ENCODE measurements at regions not wholly inside any gene's neighbourhood (a gene's known extent, or its start where the extent isn't known, plus 50 kb on each side); places are given as distances from the start of the nearest gene placed in this dataset.
"Not testable (repeated sequence)": the region's sequence is repeated elsewhere in the genome, so short reads cannot be mapped to it uniquely, and the experiment has no call there.

DNA sequence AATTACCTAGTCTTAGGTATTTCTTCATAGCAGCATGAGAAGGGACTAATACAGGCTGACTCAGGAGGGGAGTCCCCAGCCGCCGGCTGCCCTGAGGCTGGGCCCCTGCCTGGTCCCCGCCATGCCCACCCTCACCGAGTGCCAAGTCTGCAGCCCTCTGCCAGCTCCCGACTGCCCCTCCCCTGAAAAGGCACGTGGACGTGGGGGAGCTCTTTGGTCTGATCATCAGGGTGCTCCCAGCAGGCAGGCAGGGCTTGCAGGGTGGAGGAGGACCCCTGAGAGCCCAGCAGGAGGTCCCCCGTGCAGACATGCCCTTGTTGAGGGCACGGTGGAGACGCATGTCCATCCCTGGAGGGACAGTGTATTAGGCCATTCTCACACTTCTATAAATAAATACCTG is 110.9 kb downstream of the UNCX start:
- no peak for DNase-seq

DNA sequence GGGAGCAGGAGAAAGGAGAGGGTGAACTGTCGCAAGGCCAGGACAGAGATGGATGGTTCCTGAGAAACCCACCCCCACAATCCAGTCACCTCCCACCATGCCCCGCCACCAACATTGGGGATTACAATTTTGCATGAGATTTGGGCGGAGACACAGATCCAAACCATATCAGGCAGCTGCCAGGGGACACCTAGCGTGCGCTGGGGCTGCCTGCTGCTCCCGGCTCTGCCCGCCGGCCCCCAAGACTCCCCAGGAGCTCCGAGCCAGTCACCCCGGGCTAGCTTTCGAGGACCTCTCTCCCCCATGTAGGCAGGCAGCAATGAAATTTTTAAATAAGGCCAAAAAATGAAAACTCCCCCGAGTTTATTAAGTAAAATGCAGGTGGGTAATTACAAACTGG is 111.7 kb downstream of the UNCX start:
- no peak for DNase-seq

DNA sequence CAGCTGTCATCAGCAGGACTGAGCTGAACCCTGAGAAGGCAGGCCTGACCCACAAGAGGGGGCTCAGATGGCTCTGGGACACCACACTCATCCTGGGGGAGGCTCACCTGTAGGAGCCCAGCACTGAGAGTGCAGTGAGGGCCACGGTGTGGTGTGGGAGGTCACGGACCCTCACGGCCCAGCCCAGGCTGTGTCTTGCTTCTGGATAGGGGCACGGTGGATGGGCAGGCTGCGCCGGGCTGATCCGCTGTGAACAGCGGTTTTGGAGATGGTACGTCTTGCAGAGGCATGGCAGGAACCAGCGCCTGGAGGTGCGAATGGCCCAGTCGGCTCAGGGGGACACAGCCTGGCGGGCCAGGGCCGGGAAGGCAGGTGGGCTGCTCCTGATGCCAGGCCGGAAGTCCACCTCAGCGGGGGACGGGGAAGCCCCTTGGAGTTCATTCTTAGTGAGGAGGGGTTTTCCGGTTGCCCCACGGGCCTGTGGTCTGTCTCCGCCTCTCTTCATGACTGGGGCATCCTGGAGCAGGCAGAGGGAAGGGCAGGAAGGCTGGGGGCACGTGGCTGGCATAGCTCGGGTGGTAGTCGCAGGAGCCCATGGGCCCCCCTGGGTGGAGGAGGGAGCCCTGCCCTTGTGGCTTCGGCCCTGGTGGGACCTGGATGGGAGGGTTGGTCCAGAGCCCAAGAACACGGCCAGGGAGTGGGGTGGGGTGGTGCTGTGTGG is 112.5 kb downstream of the UNCX start:
- no peak for DNase-seq

DNA sequence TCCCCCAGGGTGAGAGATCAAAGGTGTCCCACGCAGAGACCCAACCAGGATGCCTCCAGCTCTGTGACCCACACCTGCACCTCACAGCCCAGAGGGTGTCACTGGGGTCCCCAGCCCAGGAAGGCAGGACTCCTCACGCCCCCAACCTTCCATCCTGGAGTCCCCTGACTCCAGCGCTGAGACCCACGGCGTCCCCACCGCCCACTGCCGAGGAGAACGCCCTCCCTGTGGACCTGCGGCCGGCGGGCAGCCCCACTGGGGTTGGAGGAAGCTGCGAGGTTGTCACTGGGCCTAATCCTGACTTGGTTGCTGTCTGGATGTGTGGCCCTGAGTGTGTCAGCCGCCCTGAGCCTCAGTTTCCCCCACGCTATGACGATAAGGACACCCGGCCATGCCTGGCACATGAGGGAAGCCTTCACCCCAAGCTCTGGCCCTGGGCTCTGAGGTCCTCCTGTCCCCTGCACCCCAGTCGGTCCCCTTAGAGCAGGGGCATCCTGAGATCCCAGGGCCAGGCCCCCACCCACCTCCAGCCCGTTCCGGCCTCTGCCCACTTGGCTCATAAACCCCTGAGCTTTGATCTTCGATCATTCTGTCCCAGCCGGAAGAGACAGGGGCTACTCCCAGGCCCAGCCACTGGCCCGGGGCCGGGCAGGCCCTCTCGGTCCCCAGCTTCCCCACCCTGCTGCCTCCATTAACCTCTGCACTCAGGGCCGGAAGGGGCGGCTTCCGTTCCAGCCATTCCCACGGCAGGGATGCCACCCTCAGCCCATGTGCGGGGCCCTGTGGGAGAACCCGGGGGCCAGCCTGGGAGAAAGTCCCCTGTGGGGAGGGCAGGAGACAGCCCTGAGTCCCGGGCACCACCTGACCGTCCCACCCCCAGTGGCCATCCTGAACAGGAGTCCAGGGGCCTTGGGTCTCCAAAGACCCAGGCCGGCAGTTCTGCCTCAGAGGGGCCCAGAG is 113.2 kb downstream of the MICALL2 start:
- peak in 1 of 5 experiments; percentile 2 for DNase-seq

DNA sequence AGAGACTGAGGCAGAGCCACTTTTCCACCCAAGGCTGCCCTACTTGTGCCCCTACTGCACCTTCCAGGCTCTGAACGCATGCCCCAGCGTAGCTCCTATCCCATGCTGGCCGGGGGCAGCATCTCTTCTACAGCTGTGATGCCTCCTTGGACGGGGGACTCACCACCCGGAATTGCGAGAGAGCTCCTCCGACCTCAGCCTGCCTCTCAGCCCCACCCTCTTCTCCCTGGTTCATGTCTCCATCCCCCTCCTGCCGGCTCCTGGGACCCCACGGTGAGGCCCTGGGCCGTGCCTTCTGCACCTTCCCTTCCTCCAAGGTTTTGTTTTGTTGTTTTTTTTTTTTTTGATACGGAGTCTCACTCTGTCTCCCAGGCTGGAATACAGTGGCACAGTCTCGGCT is 112.4 kb downstream of the MICALL2 start:
- no peak for DNase-seq

DNA sequence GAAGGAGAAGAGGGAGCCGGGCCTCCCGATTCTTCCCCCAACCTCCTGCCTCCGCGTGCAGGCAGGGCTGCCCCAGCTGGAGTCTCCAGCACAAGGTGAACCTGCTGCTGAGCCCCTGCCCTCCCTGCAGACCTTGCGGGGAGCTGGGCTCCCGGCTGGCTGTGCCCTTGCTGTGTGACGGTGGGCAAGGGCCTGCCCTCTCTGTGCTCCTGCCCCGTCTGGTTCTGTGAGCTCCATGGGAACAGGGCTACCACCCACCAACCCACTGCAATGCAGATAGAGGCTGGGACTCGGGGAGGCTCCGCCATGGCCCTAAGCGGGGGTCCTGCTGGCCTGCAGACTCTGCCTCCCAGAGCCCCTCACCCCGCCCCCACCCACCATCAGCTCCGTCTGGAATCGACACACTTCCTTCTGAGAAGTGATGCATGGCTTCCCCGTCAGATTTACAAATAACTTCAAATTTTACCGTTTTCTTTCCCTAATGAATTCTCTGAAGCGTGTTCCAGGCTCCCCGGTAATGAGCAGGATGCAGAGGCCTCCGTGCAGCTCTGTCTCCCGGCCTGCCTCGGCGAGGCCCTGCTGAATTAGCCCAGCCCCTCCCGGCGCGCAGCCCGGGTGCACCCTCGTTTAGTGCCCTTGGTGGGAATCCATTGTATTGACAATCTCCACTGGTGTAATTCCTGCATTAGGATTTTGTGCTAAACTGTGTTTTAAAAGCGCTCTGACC is 111.0 kb downstream of the MICALL2 start:
- DNase-seq = no peak

DNA sequence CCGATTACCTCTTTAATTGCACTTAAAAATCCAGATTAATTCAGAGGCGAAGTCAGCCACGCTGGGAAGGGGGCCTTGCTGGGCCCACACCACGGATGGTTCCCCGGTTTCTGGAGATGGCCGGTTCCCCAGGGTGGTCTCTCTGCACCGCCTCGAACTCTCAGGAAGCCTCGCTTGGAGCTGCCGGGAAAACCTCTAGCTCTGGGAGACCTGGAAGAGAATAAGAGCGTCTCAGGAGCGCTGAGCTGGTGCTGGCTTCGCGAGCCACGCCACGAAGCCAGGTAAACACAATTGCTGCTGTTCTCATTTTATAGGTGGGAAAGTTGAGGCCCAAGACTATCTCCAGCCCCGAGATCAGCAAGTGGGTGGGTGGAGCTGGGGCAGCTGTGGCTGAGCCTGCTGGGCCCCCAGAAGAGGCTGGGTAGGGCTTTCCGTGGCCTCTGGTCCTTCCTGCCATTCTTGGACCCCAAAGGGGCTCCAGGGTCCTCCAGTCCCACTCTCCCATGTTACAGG is 110.4 kb downstream of the MICALL2 start:
- no peak for DNase-seq

DNA sequence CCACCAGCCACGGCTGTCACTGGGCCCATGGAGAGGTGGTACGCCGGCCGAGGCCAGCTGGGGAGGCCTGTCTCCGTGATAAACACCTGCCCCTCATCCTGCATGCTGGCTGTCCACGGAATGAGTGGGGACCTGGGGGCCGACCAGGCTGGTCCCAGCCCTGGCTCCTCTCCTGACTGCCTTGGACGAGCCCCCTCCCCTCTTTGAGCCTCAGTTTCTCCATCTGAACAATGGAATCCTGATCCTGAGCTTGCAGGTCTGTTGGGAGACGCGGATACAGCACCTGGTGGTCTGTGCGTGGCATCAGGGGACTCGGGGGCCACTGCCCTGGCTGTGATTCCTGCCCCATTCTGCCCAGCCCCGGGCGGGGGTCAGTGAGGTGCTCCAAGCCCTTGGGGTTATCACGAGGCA is 109.9 kb downstream of the MICALL2 start:
- DNase-seq = no peak

DNA sequence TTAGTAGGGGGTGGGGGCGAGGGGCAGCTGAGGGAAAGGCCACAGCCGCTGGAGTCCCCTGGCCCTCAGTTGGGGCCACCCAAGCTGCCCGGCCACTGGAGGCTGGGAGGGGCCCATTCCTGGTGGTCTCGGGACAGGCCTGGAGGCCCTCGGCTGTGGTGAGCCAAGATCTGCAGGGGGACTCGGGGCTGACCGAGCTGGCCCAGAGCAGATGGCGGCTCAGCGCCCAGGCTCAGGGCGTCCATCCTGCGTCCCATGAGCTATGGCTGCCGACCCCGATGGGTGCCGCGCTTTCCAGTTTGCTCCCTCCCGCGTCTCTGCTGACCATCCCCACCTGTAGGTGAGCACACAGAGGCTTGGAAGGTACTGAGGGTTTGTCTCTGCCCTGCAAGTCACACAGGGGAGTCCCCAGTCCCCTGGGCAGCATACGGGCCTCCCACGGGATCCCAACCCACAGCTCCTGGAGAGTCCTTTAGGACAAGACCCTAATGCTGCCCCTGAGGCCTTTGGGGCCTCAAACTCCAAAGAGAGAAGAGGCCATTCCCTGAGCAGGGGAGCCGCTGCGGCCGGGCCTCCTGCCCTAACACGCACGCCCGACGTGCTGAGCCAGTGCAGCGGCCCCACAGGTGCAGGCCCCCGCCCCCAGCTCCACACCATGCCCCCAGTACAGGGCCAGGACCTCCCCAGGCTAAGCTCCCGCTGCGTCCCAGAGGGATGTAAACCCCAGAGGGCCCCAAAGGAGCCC is 107.2 kb downstream of the MICALL2 start:
- no peak for DNase-seq

DNA sequence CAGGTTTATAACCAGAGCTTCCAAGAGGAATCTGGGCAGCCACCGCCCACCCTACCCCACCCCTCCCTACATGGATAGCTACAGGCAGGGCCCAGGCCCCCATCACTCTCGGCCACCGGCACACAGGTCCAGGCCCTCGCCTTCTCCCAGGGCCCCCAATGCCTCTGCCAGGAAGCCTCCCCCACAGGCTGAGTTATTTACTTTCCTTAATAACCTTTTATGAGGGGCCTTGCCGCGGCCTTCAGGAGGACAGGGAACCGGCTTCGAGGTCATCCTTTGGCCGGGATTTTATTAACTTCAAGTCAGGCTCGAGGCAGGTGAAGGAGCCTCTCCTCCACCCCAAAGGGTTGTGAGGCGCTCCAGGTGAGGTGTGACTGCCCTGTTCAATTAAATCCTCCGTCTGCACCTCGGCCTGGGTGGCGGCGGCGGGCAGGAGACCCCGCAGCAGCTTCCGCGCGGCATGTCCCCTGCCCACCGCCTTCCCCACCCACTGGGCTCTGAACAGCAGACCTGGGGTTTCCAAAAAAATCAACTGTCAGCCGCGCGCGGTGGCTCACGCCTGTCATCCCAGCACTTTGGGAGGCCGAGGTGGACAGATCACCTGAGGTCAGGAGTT is 106.5 kb downstream of the MICALL2 start:
- DNase-seq = no peak

DNA sequence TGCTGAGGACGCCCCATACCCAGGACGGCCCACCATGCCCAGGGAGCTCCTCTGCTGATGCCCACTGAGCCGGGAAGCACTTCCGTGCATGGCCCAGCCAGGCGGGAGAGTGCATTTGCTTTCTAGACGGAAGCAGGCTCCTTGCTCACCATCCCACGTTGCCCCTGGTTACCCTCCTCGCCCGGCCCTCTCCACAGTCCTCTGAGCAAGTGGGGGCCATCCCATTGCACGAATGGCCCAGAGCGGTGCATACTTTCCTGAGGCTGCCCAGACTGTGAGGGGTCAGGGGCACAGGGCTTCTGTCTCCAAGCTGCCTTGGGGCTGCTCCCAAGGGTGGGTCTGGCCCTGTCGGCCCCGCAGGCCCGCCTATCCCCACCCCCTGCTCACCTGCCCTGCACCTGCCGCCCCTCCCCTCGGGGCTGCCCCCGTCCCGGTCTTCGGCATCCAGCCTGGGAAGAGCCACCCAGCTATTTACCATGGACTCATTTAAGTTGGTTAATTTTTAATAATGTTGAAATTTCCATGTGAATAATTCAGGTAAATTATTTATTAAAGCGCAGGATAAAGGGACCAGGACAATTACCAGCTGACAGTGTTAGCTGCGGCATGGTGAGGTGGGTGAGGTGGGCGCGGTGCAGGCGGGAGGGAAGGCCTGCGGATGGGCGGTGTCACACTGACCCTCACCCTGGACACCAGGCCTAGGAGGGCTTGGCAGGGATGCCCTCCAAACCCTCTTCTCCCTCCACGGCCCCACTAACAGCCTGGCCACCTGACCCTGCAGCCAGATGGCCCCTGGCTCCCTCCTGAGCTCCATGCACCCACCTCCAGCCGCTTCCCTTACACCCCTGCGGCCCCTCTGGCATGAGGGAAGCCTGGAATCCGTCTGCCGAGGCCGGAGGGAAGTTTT is 104.4 kb downstream of the MICALL2 start:
- DNase-seq = no peak

DNA sequence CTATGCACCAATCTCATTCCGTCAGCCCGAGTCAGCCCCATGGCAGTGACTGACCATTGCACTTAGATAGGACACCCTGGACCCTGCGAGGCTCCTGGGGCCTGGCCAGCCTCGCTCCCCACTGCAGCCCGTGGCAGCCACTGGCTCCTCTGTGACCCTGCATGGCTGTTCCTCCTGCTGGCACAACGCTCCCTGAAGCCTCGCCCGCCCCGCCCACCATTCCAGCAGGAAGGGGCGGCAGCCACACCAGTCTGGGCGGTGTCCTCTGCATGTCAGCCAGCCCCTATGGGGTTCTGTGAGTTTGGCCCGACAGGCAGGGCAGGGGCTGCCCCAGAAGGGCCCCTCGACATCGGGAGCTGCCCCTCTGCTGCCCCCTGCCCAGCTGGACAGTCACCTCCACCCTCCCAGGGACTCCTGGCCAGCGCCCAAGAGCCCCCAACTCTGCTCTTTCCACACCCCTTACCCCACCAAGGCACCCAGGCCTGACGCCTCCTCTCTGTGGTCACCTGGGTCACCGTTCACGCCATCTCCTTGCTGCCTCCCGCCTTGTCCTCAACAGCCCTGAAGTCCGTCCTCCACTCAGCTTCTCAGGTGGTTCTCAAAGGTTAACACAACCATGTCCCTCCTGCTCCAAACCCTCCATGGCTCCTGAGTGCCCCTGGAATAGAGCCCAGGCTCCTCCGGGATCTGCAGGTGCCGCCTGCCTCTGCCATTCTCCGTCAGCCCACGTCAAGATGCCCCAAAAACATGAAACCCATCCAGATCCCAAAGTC is 103.5 kb downstream of the MICALL2 start:
- DNase-seq = no peak

DNA sequence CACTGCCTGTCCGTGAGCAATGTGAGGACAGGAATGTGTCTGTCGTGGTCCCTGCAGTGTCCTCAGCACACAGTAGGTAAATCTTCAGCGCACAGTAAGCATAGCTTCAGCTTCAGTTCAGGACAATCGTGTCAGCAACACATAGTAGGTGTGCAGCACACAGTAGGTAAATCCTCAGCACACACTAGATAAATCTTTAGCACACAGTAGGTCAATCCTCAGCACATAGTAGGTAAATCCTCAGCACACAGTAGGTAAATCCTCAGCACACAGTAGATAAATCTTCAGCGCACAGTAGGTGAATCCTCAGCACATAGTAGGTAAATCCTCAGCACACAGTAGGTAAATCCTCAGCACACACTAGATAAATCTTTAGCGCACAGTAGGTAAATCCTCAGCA is 102.4 kb downstream of the MICALL2 start:
- DNase-seq = not testable (repeated sequence)

DNA sequence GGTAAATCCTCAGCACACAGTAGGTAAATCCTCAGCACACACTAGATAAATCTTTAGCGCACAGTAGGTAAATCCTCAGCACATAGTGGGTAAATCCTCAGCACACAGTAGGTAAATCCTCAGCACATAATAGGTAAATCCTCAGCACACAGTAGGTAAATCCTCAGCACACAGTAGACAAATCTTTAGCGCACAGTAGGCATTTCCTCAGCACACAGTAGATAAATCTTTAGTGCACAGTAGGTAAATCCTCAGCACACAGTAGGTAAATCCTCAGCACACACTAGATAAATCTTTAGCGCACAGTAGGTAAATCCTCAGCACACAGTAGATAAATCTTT is 102.0 kb downstream of the MICALL2 start:
- not testable (repeated sequence) for DNase-seq

DNA sequence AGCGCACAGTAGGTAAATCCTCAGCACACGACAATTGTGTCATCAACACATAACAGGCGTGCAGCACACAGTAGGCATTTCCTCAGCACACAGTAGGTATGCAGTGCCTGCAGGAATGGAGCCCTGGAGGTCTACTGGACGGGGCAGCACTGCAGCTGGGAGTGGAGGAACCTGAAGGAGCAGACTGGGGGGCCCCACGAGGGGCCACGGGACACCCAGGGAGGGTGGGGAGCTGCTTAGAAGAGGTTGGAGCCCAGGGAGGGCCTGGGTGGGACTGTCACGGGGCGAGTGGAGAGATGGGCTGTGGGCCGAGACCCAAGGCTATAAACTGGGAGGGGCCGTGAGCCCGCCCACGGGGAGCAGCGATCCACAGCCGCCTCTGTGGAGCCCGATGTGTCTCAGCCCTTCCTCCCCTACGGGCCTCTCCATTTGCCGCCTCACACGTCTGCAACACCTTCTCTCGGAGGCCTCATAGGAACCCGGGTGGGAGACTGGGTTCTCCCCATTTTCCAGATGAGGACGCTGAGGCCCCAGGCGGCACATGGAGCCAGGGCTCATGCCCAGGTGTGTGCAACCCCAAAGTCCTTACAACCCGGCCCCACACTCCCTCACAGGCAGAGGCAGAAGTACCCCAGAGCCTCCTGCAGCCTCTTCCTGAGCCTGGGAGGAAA is 101.5 kb downstream of the MICALL2 start:
- peak in 1 of 5 experiments; percentile 17 for DNase-seq

DNA sequence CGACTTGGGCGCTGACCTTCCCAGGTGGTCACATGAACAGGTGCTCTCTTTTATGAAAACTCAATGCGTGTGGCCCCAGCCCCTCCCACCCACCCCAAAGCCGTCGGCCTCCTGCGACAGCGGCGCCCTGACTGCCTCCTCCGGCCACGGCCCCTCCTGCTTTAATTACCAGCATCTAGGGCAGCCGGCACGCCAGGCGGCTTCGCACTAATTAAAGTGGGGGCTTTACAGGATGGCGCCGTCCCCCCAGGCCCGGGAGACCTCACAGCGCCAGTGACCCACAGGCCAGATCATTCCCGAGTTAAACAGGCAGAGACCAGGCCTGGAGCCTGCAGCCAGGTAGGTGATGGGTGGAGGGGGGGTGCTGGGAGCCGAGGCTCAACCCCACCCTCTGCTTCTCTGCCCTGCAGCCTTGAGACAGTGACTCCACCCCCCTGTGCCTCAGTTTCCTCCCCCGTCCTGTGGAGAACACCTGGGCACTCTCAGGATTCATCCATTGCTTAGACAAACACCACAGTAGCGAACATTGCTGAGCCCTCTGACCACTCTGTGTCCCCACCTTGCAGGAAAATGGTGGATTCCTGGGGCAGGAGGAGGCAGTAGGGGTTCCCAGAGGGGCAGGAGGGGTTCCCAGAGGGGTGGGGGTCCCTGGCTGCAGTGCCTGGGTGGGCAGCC is 100.8 kb downstream of the MICALL2 start:
- DNase-seq = no peak

DNA sequence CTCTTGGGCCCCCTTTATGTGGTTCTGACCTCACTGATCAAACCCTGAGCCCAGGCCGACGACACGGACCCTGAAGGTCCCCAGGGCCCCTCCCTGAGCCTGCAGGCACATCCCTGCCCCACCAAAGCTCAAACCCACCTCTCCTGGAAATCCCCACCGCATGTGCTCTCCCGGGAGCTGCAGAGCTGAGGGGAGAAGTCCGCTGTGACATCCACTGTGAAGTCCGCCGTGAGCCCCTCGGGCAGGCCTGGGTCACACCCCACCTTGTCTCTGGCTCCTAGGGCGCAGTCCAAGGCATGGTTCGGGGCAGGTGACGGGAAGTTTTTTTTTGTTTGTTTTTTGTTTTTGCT is 100.2 kb downstream of the MICALL2 start:
- no peak for DNase-seq

DNA sequence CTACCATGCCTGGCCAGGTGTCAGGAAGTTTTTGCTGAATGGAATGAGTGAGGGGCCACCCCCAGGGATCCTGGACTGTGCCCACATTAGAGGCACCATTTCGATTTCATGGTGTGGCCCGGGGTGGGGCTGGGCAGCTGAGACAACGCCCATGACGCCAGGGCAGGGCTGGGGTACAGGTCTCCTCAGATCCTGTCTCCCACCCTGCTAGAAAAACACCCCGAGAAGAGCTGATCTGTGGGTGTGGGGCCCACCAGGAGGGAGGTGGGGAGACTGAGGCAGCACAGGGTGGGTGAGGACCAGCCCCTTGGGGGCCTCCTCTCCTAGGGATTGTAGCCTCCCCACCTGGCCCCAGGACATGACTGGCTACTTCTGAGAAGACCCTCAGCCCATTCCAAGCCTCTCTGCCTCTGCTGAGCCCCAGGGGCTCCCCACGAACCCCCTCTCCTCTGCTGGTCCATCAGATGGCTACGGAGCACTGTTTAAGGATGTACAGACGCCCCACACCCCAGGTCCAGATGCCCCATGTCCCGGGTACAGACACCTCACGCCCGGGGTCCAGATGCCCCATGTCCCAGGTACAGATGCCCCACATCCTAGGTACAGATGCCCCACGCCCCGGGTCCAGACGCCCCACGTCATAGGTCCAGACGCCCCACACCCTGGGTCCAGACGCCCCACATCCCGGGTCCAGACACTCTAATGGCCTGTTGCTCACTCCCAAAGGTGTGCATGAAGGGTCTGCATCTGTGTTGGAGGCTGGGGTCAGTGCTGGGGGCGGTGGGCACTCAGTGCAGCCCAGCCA is 99.4 kb downstream of the MICALL2 start:
- no peak for DNase-seq

Measured in T-helper 2 cell (primary cell).